Stimulated activated CD4-positive, alpha-beta T cell treated with anti-CD3 and anti-CD28 coated beads, Interleukin-4, amount 100 ng/mL, for 4 hours (primary cell): ENCODE measurements at regions not wholly inside any gene's neighbourhood (a gene's known extent, or its start where the extent isn't known, plus 50 kb on each side); places are given as distances from the start of the nearest gene placed in this dataset.

Experiments
- DNase-seq, 2 experiments: peaks; one replicate each; pipeline ENCODE4 v3.0.0-alpha.2; 2020

GRCh38 chr15:53462651-53463050, 296.8 kb downstream of the WDR72 start:
- DNase-seq = no peak

DNA sequence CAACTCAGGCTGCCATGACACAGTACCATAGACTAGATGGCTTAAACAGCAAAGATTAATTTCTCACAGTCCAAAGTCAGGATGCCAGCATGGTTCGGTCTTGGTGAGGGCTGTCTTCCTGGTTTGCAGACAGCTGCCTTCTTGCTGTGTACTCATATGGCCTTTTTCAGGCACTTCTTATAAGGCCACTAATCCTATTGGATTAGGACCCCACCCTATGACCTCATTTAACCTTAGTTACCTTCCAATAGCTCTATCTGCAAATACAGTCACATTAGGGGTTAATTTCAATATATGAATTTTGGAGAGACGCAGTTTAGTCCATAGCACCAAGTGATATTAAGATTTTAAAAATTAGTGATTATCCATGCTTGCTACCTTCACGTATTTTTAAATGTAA, 297.8 kb downstream of the WDR72 start:
- DNase-seq = no peak

GRCh38 chr15:53458736-53459135, 300.7 kb downstream of the WDR72 start:
- DNase-seq = no peak

DNA sequence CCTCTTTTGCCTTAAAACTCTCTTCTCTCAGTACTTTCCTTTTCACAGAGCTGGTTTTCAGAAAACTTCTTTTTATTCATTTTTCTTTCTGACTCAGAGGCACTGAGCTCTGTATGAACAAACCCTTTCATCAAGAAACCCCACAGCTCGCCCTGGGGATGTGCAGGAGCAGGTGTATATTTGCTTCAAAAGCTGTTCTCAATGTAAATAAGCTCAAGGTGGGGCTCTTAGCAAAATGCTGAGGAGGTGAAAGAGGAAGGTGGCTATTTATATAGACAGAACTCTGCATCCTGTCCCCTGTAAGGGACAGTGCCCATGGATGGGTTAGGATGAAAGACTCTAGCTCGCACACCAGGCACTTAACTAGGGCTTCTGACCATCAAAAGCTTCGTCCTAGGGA, 302.0 kb downstream of the WDR72 start:
- DNase-seq = no peak

DNA sequence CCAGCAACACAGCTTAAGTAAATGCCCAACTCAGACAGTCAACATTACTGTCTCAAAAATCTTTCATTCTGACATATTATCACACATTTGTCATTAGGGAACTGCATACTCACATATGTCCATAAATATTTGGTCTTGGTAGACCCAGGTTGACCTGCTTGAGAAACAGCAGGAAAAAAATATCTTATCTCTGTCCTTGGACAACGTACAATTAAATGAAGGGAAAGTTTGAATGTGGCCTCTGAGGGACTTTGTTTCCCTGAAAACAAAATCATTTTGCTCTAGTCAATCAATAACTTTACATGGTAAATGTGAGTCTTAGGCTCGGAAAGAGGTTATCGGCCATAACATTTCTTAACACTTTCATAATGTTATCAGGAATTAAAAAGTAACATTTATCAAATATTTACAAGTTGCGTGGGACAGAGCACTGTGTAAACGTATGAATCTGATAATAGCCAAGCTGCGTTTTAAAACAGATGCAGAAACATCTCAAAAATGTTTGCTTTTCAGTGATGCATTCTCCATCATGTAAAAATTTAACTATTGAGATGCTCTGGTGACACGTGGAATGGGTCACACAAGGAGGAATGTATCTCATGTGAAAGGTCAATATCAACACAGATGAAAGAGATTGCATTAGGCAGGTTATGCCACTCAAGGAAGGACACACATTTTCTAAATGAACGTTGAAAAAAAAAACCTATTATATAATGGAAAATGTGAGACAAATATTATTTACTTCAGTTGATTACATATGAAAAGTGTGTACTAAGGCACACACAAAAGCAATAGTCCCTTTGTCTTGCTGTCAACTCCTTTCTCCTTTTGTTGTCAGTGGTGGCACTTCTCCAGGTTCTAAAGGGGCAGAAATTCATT, 304.4 kb downstream of the WDR72 start:
- no peak for DNase-seq

DNA sequence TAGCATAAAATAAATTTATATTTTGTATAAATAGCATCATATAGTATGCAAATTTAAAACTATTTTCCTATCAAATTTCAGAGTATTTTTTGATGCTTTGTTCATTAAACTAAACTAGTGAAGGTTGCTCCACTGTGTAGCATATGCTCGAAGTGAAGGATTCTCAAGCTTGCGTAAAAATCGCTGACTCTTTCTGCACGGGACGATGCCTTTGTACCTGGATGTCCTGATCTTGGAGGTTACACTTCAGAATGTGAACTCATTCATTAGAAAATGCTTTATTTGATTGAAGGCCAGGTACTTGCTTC, 305.0 kb downstream of the WDR72 start:
- no peak for DNase-seq

GRCh38 chr15:53453253-53454105, 306.0 kb downstream of the WDR72 start:
- no peak for DNase-seq

GRCh38 chr15:53448232-53449015, 311.0 kb downstream of the WDR72 start:
- no peak for DNase-seq

GRCh38 chr15:53447742-53448141, 311.7 kb downstream of the WDR72 start:
- no peak for DNase-seq

DNA sequence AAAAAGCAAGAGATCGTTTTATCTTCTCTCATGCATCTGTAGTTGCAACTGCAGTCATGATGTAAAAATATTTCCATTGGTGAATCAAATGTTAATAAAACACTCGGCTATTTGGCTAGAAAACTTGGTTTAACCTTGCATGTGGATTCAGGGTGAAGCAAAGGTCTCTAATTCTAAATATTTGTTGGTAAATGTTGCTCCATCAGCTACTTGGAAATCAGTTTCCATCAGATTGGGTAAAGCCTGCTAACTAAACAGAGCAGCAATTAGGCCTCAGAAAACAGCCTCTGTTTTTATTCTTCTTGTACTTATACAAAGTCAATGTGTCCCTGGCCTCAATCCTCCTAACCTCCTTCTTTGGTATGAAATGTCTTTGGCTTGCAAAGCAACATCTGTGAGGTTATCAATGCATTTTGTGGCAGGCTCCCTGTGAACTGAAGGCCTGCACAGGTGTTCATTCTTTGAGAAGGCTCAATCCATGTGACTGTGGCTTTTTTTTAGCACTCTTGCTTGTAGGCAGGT, 312.3 kb downstream of the WDR72 start:
- no peak for DNase-seq

DNA sequence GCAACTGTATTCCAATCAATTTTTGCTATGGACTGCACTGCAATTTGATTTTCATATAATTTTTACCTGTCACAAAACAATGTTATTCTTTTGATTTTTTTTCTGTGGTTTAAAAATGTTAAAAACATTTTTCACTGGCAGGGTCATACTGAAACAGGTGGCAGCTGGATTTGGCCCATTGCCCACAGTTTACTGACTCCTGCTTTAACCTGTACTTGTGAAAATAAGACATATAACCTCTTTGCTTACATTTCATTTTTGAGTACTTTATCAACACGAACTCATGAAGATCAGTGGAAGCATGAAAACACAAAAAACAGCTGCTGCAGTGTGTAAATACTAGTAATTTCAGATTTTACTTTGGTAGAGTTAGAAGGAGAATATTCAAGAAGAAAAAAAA, 313.1 kb downstream of the WDR72 start:
- no peak for DNase-seq

GRCh38 chr15:53445531-53445930, 313.9 kb downstream of the WDR72 start:
- DNase-seq = no peak

DNA sequence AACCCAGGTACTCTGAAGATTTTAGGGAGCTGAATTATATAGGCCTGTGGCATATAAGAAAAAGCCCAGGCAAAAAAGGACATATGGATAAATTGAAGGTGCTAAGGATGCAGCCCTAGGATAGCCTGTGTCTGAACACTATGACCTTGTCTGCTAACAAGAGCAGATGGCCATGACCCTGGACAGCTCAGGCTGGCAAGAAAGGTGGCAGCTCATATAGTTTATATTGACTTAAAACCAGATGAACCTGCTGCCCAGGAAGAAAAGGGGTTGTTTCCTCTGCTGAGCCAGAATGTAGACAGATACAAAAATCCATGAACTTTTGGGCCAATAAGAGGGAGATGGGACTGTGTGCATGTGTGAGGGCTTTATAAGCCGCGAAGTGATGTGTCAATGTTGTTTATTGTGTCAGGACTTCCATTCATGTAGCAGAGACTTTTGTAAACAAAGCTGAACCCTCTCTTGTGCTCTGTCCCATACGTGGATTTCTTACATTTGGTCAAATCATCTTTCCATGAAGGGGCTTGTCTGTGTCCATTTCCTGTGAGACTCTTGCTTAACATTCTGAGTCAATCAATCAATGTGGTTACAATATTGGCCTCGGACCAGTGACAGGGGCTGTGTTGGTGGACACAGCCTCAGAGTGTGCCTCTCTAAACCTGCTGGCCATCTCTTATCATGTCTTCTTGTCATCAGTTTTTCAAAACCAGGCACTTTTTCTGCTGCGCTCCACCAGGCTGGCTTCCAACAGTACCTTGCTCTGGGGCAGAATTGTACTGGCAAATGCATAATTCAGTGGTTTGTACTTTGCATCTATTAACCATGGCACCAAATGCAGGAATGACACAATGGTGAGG, 321.2 kb downstream of the WDR72 start:
- DNase-seq = no peak

- no peak for DNase-seq
Observed at GRCh38 chr15:53437366-53437765, 322.1 kb downstream of the WDR72 start.

- no peak for DNase-seq
Observed at GRCh38 chr15:53434174-53434678, 325.2 kb downstream of the WDR72 start.

DNA sequence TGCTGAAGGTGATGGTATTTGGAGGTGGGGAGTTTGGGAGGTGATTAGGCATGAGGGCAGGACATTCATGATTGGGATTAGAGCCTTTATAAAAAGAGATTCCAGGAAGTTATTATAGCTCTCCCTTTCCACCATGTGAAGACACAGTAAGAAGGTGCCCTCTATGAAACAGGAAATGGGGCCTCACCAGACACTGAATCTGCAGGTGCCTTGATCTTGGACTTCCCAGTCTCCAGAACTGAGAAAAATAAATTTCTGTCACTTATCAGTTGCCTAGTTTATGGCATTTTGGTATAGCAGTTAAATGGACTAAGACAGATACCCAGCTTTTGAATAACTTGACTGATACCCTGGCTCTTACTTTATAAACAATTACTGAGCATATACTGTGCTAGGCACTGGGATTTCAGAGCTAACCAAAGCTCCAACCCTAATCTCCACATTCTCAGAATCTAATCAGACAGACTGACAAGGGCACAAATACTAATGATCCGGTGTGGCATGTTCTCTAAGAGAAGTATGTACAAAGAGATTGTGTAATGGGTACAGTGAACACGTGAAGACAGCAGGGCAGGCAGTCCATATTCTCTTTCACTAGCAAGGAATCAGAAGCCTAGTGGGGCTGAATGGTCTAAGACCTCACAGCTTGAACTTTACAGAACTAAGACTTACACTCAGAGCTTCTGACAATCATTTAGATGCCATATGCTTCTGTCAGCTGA, 343.1 kb downstream of the WDR72 start:
- DNase-seq = no peak

DNA sequence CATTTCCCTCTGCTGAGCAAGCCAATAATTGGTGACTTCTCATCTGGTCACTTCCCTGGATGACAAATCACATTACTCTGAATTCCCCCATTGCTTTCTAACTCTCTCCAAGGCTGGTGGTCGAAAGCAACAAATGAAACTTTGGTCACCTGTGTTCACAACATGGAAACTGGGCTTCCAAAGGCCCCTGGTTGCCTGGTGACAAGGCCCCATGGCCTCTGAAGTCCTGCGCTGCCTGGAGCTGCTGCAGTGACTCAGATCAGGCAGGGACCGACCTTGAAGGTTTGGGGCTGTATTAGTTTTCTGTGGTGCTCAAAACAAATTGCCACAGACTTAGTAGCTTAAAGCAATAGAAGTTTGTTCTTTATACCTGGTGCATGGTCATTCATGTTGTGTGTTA, 345.3 kb downstream of the WDR72 start:
- DNase-seq = no peak

GRCh38 chr15:53412542-53412941, 346.9 kb downstream of the WDR72 start:
- DNase-seq = no peak

DNA sequence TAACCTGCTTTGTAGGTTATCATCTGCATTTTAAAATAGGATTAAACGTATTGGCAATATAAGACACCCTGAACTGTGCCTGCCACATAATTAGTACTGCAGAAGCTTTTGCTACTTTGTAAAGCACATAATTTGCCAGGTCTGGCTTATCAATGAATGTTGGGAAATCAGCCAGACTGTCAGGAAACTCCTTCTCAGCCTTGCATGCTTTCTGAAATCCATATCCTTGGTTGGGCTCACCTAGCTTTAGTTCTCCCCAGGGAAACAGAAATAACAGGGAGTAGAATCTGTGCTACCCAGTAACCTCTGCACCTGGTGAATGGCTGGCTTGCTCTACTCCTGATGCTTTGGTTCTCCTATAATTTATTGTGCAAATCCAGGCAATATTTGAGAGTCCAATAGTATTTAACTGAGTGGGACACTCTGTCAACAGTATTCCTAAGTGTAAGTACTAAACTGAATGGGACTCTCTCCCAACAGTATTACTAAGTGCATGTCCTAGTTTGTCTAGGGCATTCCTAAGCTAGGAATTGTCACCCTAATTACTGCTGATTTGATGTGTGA, 354.5 kb downstream of the WDR72 start:
- no peak for DNase-seq

GRCh38 chr15:53401503-53401902, 358.0 kb downstream of the WDR72 start:
- no peak for DNase-seq

DNA sequence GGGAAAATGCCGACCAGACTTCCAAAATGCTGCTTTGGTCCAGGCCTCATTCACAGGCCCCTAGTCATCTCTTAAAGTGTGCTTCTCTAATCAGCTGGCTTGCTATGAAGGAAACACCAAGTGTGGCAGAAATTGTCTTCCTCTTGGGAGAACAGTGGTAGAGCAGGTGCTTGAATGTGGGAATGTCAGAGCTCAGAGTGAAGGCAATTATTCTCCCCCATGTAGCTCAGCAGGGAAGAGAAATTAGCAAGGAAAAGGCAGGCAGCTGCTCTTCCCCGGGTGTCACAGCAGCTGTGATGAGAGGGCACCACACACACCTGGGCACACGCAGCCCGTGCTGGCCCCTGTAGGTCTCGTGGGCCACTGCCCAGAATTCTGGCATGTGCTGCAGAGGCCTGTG, 358.5 kb downstream of the WDR72 start:
- DNase-seq = no peak
